ENCODE measurements at regions not wholly inside any gene's neighbourhood (a gene's known extent, or its start where the extent isn't known, plus 50 kb on each side); places are given as distances from the start of the nearest gene placed in this dataset.

GRCh38 chr7:91396-92175, 100.8 kb upstream of the FAM20C start:
- Mint-ChIP-seq H3K4me1 (peaks cover 77% of the 10 kb centered on the region), H3K4me3 (no peak overlapping the region), H3K27me3 (ENCODE audit: low read depth) (no peaks in the 10 kb centered on the region), H3K9me3 (no peaks in the 10 kb centered on the region), H3K27ac (peak overlapping the region; percentile 88), H3K36me3 (no peaks in the 10 kb centered on the region)
- no peak for ATAC-seq
- no peak for TF ChIP-seq FOXK1 (CRISPR knock-in tag; IDR thresholded peaks at IDR 0.05)
- no peak for TF ChIP-seq SMAD3 (CRISPR knock-in tag; IDR thresholded peaks at IDR 0.05; ENCODE audit: borderline replicate concordance)
- TF ChIP-seq TP53 (CRISPR knock-in tag; IDR thresholded peaks at IDR 0.05): no peak
- no peak for TF ChIP-seq E2F1 (CRISPR knock-in tag; IDR thresholded peaks at IDR 0.05)
- TF ChIP-seq E2F5 (CRISPR knock-in tag; IDR thresholded peaks at IDR 0.05): no peak
- TF ChIP-seq AFF4 (CRISPR knock-in tag; IDR thresholded peaks at IDR 0.05; ENCODE audit: borderline replicate concordance): no peak
- TF ChIP-seq MLX (CRISPR knock-in tag; IDR thresholded peaks at IDR 0.05): no peak
- no peak for TF ChIP-seq ZNF396 (CRISPR knock-in tag; IDR thresholded peaks at IDR 0.05; ENCODE audit: borderline replicate concordance)
- TF ChIP-seq ARID4B (CRISPR knock-in tag; IDR thresholded peaks at IDR 0.05; ENCODE audit: borderline replicate concordance): no peak
- TF ChIP-seq SMAD4 (CRISPR knock-in tag; IDR thresholded peaks at IDR 0.05): no peak
- TF ChIP-seq NR3C1 (CRISPR knock-in tag; conservative IDR thresholded peaks at IDR 0.05; ENCODE audit: low read depth): no peak
- no peak for TF ChIP-seq SP1 (CRISPR knock-in tag; conservative IDR thresholded peaks at IDR 0.05)
- TF ChIP-seq JUN (CRISPR knock-in tag; IDR thresholded peaks at IDR 0.05): no peak
- TF ChIP-seq PRRX2 (CRISPR knock-in tag; IDR thresholded peaks at IDR 0.05): no peak
- TF ChIP-seq MXD4 (CRISPR knock-in tag; IDR thresholded peaks at IDR 0.05; ENCODE audit: borderline replicate concordance): no peak
- no peak for TF ChIP-seq IRF2 (CRISPR knock-in tag; IDR thresholded peaks at IDR 0.05; ENCODE audit: borderline replicate concordance, low read depth)
- TF ChIP-seq HMGA2 (CRISPR knock-in tag; IDR thresholded peaks at IDR 0.05): no peak
- TF ChIP-seq PRDM15 (CRISPR knock-in tag; IDR thresholded peaks at IDR 0.05): no peak
- no peak for TF ChIP-seq ATF6 (CRISPR knock-in tag; IDR thresholded peaks at IDR 0.05)
- no peak for DNase-seq (ENCODE audit: low spot score)
- CTCF ChIA-PET: no interaction called here
- POLR2A ChIA-PET: no interaction called here
